Loucy (cell line): ENCODE measurements at regions not wholly inside any gene's neighbourhood (a gene's known extent, or its start where the extent isn't known, plus 50 kb on each side); places are given as distances from the start of the nearest gene placed in this dataset.

ENCODE experiments used
- H2AFZ ChIP-seq: fragments of 200-600 bp; sonication (generic); 2 replicates; pipeline ENCODE4 v1.6.0; 2016; ENCODE audit warnings: antibody characterized with exemption, mild to moderate bottlenecking, low read length, moderate library complexity
- H3F3A ChIP-seq: fragments of 200-600 bp; 2 replicates; pipeline ENCODE4 v1.6.0; 2016; ENCODE audit warnings: antibody characterized with exemption, low read depth, mild to moderate bottlenecking
- H3K27me3 ChIP-seq: fragments of 200-600 bp; sonication (generic); 2 replicates; pipeline ENCODE4 v1.6.1; 2014; ENCODE audit warnings: low read length, mild to moderate bottlenecking; ENCODE audit not compliant: insufficient read depth, poor library complexity, severe bottlenecking
- H3K36me3 ChIP-seq: fragments of 200-600 bp; sonication (generic); 2 replicates; pipeline ENCODE4 v1.6.1; 2016; ENCODE audit warnings: low read length; ENCODE audit not compliant: insufficient read depth
- H3K4me1 ChIP-seq: fragments of 200-600 bp; sonication (generic); 2 replicates; pipeline ENCODE4 v1.5.1; 2014; ENCODE audit warnings: low read length, mild to moderate bottlenecking; ENCODE audit not compliant: insufficient read depth, poor library complexity, severe bottlenecking
- H3K4me2 ChIP-seq: fragments of 200-600 bp; sonication (generic); 2 replicates; pipeline ENCODE4 v1.6.0; 2014; ENCODE audit warnings: antibody characterized with exemption, low read length, low read depth, mild to moderate bottlenecking; ENCODE audit not compliant: poor library complexity, severe bottlenecking
- H3K4me3 ChIP-seq: fragments of 200-600 bp; sonication (generic); 2 replicates; pipeline ENCODE4 v1.5.1; 2014; ENCODE audit warnings: low read length, mild to moderate bottlenecking, mixed read lengths; ENCODE audit not compliant: poor library complexity, severe bottlenecking
- H3K79me2 ChIP-seq: fragments of 200-600 bp; sonication (generic); 2 replicates; pipeline ENCODE4 v1.6.1; 2014; ENCODE audit warnings: low read length; ENCODE audit not compliant: insufficient read depth
- H3K9ac ChIP-seq: fragments of 200-600 bp; sonication (generic); 2 replicates; pipeline ENCODE4 v1.6.0; 2014; ENCODE audit warnings: mild to moderate bottlenecking, low read depth, low read length, moderate library complexity; ENCODE audit not compliant: poor library complexity, severe bottlenecking
- H3K9me2 ChIP-seq: fragments of 200-600 bp; sonication (generic); replicated peaks from 2 replicates; pipeline ENCODE4 v1.6.1; 2016; ENCODE audit warnings: low read depth, low read length, mixed read lengths
- H3K9me3 ChIP-seq: fragments of 200-600 bp; sonication (generic); 2 replicates; pipeline ENCODE4 v1.6.1; 2014; ENCODE audit warnings: mild to moderate bottlenecking, antibody characterized with exemption, low read length, low read depth; ENCODE audit not compliant: insufficient read depth
- H4K20me1 ChIP-seq: fragments of 200-600 bp; sonication (generic); 2 replicates; pipeline ENCODE4 v1.6.0; 2014; ENCODE audit warnings: antibody characterized with exemption, low read length, mild to moderate bottlenecking; ENCODE audit not compliant: insufficient read depth, poor library complexity, severe bottlenecking
- EZH2phosphoT487 ChIP-seq: fragments of 200-600 bp; IDR thresholded peaks from 2 replicates; pipeline ENCODE4 v1.6.1; 2018; ENCODE audit warnings: antibody characterized with exemption, mild to moderate bottlenecking, moderate library complexity, borderline replicate concordance
- TF ChIP-seq, protein P1 (sequence below): fragments of 200-600 bp; sonication (generic); conservative IDR thresholded peaks from 2 replicates; pipeline ENCODE4 v1.5.1; 2014; ENCODE audit warnings: mild to moderate bottlenecking, antibody characterized with exemption, low read length

DNA sequence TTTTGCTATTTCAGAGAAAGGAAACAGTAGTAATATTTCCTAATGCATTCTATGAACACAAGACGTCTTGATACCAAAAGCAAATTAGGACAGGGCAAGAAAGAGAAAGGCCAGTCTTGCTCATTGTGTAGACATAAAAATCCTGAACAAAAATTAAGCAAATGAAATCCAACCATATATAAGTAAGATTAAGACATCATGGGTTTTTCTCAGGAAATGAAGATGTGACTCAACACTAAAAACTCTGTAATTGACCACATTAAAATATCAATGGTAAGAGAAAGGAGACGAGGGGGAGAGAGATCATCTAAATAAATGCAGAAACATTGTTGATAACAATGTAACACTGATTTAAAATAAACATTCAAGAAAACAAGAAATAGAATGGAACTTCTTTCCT is 205.4 kb downstream of the SOD2 start:
- Histone ChIP-seq H2AFZ (no peak overlapping the region), H3K4me3 (no peak overlapping the region), H3K9me3 (no peaks in the 10 kb centered on the region), H3K9ac (no peak overlapping the region), H3K27me3 (no peaks in the 10 kb centered on the region), H3K36me3 (no peaks in the 10 kb centered on the region), H3K4me2 (no peak overlapping the region), H3K79me2 (no peaks in the 10 kb centered on the region), H4K20me1 (no peaks in the 10 kb centered on the region), H3K9me2 (no peaks in the 10 kb centered on the region), H3K4me1 (no peaks in the 10 kb centered on the region), H3F3A (no peaks in the 10 kb centered on the region)
- no peak for TF ChIP-seq EZH2phosphoT487
- TF ChIP-seq, protein P1, sequence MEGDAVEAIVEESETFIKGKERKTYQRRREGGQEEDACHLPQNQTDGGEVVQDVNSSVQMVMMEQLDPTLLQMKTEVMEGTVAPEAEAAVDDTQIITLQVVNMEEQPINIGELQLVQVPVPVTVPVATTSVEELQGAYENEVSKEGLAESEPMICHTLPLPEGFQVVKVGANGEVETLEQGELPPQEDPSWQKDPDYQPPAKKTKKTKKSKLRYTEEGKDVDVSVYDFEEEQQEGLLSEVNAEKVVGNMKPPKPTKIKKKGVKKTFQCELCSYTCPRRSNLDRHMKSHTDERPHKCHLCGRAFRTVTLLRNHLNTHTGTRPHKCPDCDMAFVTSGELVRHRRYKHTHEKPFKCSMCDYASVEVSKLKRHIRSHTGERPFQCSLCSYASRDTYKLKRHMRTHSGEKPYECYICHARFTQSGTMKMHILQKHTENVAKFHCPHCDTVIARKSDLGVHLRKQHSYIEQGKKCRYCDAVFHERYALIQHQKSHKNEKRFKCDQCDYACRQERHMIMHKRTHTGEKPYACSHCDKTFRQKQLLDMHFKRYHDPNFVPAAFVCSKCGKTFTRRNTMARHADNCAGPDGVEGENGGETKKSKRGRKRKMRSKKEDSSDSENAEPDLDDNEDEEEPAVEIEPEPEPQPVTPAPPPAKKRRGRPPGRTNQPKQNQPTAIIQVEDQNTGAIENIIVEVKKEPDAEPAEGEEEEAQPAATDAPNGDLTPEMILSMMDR, result no peak

DNA sequence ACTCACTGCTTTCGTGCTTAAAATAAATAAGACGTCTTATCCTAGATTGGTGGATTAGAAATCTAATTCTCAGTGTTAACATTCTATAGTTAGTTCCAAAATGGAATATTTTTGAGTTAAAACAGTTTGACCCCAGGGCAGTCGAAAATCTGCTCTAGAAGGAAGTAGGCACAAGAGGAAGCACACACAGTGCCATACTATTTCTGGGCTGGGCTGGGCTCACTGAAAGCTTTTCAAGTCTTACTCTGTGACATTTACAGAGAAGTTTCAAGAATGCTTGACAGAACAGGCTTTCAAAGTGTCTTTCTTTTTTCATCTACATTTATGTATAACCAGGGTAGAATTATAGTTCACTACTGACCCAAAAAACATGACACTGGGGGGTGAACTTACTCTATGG is 209.8 kb downstream of the SOD2 start:
- no peak overlapping the region for H3K9ac ChIP-seq
- H3K79me2 ChIP-seq, result no peaks in the 10 kb centered on the region
- H2AFZ ChIP-seq, result no peak overlapping the region
- no peaks in the 10 kb centered on the region for H3F3A ChIP-seq
- no peak for TF ChIP-seq EZH2phosphoT487
- H3K27me3 ChIP-seq, result no peaks in the 10 kb centered on the region
- no peaks in the 10 kb centered on the region for H3K9me2 ChIP-seq
- no peaks in the 10 kb centered on the region for H3K36me3 ChIP-seq
- H4K20me1 ChIP-seq, result no peaks in the 10 kb centered on the region
- H3K4me3 ChIP-seq, result no peak overlapping the region
- H3K9me3 ChIP-seq, result no peaks in the 10 kb centered on the region
- no peak overlapping the region for H3K4me2 ChIP-seq
- no peaks in the 10 kb centered on the region for H3K4me1 ChIP-seq

DNA sequence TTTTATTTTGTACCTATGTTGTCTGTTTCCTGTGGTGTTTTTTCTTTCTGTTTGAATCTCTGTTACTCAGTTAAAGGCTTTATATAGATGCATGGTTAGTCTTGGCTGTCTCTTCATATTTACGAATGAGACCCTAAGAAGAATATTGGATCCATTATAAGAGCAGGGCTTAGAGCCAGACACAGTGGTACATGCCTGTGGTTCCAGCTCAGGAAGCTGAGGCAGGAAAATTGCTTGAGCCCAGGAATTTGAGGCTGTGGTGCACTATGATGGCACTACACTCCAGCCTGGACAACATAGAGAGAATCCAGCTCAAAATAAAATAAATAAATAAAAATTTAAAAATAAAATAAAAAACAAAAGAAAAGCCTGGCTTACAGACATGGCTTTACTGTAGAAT is 211.1 kb downstream of the SOD2 start:
- Histone ChIP-seq H2AFZ (no peak overlapping the region), H3K27me3 (no peaks in the 10 kb centered on the region), H3K4me2 (no peak overlapping the region), H3F3A (no peaks in the 10 kb centered on the region), H3K9me3 (no peaks in the 10 kb centered on the region), H3K9ac (no peak overlapping the region), H3K79me2 (no peaks in the 10 kb centered on the region), H3K4me3 (no peak overlapping the region), H3K36me3 (no peaks in the 10 kb centered on the region), H4K20me1 (no peaks in the 10 kb centered on the region), H3K9me2 (no peaks in the 10 kb centered on the region), H3K4me1 (no peaks in the 10 kb centered on the region)
- TF ChIP-seq, protein P1, result no peak
- TF ChIP-seq EZH2phosphoT487, result no peak

DNA sequence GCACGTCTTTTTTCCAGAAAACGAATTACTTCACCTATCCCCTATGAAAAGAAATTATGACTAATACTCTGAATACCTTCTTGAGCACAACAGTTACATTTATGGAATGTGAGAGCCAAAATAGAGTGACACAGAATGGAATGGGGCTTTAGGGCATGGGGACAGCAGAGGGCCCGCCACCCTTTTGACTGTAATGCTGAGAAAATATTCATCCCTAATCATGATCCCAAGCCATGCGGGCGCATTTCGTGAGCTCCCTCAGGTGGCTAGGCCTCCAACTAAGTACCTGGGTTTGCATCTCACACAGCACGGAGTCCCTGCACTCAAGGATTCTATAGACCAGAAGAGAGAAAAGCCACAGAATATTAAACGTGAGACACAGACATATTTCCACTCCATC is 212.6 kb downstream of the SOD2 start:
- TF ChIP-seq, protein P1, result no peak
- no peak for TF ChIP-seq EZH2phosphoT487
- H2AFZ ChIP-seq, result no peak overlapping the region
- H3K79me2 ChIP-seq, result no peaks in the 10 kb centered on the region
- H4K20me1 ChIP-seq, result no peaks in the 10 kb centered on the region
- H3K4me2 ChIP-seq, result no peak overlapping the region
- no peaks in the 10 kb centered on the region for H3K36me3 ChIP-seq
- no peaks in the 10 kb centered on the region for H3K27me3 ChIP-seq
- H3K9me3 ChIP-seq, result no peaks in the 10 kb centered on the region
- H3K4me3 ChIP-seq, result no peak overlapping the region
- no peaks in the 10 kb centered on the region for H3F3A ChIP-seq
- no peaks in the 10 kb centered on the region for H3K9me2 ChIP-seq
- no peaks in the 10 kb centered on the region for H3K4me1 ChIP-seq
- no peak overlapping the region for H3K9ac ChIP-seq
